ENCODE measurements at regions not wholly inside any gene's neighbourhood (a gene's known extent, or its start where the extent isn't known, plus 50 kb on each side); places are given as distances from the start of the nearest gene placed in this dataset.

- DNase-seq, result no peak
Measured at GRCh38 chr2:21650569-21650968, 526.8 kb downstream of the TDRD15 start.

GRCh38 chr2:21655136-21655535, 531.4 kb downstream of the TDRD15 start:
- no peak for DNase-seq

GRCh38 chr2:21656330-21657075, 532.7 kb downstream of the TDRD15 start:
- no peak for DNase-seq

DNA sequence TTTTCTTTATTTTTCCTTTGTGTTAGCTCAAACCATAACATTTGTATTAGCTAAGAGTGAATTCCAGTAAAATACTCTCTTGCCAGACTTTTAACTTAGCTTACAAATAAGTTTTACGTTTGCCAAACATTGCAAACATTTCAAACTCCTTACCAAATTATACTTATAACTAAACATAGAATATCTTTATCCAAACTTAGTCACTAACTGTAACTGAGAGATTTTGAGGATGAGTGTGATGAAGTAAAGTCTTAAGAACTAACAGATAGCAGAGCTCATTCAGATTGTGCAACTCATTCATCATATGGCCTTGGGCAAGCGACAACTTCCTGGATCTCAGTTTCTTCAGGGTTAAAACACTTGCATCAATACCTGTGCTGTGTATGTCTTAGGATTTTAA, 533.7 kb downstream of the TDRD15 start:
- no peak for DNase-seq

DNA sequence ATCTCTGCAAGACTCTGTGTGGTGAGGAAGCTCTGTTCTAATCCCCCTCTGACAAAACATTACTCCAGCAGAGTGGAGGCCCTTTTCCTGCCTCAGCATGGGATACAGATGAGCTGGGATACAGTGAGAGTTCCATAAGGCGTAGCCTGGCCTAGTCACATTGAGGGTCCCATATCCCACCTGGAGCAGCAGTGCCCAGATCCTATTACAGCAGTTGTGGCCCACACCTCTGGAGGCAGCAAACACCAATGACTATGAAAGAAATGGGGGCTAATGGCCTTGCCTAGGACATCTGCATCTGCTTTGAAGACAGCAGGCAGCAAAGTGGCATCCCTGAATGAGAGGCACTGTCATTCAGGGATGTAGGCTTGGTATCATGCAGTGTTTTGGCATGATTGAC, 534.5 kb downstream of the TDRD15 start:
- no peak for DNase-seq

- DNase-seq, result no peak
Measured at GRCh38 chr2:21658907-21659477, 535.2 kb downstream of the TDRD15 start.

DNA sequence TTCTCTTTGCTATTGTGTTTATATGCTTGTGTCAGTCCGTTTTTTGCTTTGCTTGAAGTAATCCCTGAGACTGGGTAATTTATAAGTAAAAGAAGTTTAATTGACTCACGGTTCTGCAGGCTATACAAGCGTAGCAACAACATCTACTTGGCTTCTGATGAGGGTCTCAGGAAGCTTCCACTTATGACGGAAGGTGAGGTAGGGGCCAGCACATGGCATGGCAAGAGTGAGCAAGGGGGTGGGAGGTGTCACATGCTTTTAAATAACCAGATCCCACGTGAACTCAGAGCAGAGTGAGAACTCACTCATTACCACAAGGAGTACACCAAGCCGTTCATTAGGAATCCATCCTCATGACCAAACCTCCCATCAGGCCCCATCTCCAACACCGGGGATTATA, 540.3 kb downstream of the TDRD15 start:
- DNase-seq, result no peak

GRCh38 chr2:21667638-21668037, 543.9 kb downstream of the TDRD15 start:
- no peak for DNase-seq

DNA sequence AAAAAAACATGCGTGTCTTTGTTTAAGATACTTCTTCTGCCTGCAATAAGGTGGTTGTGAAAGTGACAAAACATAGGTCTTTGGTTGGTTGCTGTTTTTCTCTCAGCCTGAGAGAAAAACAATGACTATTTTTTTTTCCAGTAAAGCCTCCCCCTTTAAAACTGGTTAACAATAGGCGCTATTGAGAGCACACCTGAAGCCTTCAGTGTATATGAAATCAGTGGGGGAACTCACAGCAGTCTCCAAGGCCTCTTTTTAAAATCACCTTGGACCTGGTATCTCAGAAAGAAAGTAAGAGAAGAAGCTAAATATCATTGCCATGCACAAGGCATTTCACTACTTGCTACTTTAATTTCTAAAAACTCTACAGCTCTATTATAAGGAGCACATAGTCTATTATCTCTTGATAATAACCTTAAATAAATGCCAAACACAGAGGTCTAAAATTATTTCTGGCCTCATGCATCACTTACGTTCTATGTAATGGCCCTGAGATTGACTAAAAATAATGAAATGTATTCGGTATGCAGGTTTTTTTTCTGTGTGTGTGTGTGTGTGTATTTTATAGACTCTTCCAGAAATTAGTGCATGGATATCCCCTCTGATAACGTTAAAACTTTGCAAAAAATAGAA, 544.4 kb downstream of the TDRD15 start:
- no peak for DNase-seq

DNA sequence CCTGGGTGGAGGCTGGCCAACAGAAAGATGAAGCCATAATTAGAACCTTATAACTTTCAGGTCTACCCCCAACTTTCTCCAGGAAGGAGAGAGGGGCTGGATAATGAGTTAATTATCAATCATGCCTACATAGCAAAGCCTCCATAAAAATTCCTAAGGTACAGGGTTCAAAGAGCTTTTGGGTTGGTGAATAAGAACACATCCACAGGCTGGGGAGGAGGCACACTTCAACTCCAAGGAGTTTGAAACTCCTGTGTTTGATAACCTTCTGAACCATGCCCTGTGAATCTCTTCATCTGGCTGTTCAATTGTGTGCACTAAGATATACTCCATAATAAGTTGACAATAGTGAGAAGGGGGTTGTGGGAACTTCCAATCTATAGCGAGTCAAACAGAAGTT, 552.3 kb downstream of the TDRD15 start:
- no peak for DNase-seq

DNA sequence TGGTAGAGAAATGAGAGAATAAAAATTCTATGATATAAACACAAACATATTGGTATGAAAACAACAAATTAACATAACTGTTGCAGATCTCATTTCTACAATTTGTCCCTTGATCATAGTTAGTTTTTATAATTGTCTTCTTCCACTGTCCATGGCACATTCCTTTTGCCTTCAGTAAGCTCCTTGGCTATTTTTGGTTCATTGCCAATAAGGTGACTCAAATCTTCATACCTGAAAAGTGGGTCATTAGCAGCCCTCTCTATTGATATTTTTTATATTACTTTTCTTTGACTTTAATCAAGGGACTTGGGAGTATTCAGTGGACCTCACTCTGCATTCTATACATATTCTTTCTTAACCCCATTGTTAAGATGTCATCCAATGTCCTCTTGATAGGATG, 552.9 kb downstream of the TDRD15 start:
- DNase-seq, result no peak

DNA sequence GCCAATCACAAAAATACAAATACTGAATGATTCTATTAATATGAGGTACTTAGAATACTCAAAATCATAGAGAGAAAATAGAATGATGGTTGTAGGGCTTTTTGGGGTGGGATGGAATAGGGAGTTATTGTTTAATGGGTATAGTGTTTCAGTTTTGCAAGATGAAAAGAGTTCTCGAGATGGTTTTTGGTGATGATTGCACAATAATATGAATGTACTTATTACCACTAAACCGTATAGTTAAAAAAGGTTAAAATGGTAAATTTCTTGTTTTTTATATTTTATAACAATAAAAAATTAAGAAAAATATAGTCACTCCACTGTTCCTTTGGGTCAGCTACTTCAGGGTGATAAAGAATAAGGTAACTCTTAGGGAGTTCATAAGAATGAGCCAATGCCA, 560.1 kb downstream of the TDRD15 start:
- no peak for DNase-seq

DNA sequence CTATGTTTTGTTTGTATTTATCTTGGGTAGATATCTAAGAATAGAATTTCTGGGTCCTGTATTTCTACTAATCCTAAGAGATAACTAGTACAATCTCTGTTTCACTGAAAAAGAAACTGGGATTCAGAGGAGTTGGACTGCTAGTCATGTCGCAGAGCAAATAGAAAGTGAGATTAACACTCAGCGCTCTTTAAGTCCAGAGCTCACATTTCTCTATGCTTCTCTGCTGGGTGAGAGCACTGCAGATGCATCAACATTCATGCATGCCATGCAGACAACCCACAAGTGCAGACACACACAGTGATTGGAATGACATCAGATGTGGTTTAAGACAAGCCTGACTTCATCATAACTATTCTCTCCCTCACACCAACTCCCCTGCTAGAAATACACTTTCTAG, 563.8 kb downstream of the TDRD15 start:
- no peak for DNase-seq

DNA sequence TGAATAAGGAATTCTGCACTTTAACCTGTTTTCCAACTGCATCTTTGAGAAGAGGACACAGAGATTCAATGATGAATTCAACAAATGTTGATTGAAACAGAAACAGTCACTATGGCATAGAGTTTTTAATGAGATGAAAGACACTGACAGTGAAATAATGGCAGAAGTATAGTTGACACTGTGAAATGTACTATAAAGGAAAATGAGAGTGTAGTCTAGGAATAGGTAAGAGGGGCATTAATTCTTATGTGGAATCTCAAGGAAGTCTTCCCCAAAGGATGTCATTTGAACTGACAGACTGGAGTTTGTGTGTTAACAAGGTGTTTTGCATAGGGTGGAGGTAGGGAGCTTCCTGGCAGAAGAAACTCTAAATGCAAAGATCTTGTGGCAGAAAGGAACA, 566.2 kb downstream of the TDRD15 start:
- DNase-seq, result no peak

DNA sequence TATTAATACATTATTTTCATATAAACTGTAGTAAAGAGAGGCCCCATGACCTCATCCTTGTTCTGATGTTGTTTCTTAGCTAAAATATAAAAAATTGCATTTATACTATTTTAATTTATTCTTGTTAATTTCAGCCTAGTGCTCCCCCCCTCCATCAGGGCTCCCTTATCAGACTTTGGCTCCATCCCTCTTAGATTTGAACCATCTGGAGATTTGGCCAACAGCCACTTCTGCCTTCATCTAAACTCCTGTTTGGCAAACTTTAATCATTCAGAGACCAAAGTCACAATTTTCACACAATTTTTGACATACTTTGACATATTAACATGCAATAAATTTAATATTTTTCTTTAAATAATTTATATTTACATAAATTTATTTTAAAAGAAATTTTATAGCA, 569.3 kb downstream of the TDRD15 start:
- no peak for DNase-seq

GRCh38 chr2:21694079-21694878, 570.5 kb downstream of the TDRD15 start:
- DNase-seq, result no peak

- DNase-seq, result no peak
Measured at GRCh38 chr2:21696900-21697299, 573.1 kb downstream of the TDRD15 start.

DNA sequence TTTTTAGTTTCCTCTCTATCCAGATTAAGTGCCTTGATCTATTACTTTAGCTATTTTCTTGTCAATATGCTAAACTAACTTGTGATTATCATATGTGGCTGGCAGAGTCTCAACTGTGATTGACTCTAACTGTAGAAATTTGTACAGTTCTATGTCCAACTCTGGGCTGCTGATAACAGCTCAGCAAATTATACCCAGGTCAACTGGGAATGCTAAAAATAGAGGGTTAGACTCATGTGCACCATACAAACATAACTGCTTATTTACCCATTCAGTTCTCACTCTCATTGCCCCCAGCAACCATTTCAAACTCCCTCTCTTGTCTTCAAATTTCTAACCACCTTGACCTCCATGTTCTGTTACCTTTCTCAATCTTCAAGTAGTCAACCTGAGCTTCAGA, 576.9 kb downstream of the TDRD15 start:
- DNase-seq, result no peak

- DNase-seq, result no peak
Measured at GRCh38 chr2:21710031-21710430, 586.3 kb downstream of the TDRD15 start.

DNA sequence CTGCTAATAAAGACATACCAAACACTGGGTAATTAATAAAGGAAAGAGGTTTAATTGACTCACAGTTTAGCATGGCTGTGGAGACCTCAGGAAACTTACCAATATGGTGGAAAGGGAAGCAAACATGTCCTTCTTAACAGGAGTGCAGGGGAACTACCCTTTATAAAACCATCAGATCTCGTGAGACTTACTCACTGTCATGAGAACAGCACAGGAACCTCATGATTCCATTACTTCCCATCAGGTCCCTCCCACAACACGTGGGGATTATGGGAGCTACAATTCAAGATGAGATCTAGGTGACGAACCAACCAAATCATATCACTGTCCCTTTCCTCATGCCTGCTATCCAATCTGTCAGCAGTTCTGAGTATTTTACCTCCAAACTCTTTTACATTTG, 586.7 kb downstream of the TDRD15 start:
- no peak for DNase-seq

GRCh38 chr2:21715887-21716286, 592.1 kb downstream of the TDRD15 start:
- DNase-seq, result no peak

GRCh38 chr2:21727101-21727500, 603.3 kb downstream of the TDRD15 start:
- DNase-seq, result no peak

DNA sequence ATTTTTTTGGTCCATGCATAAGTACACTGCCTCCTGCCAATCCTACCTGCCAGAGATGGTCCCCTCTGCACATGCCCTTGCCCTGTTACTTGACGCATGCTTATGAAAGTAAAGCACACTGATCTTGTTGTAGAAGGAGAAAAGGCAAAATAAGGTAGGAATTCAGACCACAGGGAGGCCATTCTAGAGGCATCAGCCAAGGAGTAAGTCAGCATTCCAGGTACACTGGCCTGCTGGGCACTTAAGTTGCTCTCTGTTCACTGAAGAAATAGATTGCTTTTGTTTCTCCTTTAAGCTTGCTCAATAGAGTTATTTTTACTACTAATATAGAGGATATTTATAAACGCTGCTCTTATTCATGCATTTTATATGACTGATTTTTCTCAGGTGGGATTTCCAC, 604.4 kb downstream of the TDRD15 start:
- no peak for DNase-seq

- no peak for DNase-seq
Measured at GRCh38 chr2:21730141-21730540, 606.4 kb downstream of the TDRD15 start.
